ENCODE measurements at regions not wholly inside any gene's neighbourhood (a gene's known extent, or its start where the extent isn't known, plus 50 kb on each side); places are given as distances from the start of the nearest gene placed in this dataset.

DNA sequence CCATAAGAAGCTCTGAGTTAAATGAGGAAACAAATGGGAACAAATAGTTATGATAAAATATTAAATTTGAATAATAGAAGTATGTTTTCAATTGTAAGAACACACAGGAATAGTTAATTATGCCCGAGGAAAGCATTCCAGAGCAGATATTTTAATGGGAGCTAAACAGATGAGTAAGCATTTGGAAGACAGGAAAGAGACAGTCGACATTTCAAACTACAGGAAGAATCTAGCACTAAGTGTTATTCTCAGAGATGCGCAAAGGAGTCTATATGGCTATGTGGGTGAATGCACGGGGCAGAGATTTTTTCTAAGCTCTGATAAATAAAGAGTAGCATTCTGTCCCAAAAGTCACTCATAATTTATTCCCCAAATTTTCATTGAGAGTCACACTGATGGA is 64.5 kb upstream of the SSTR1 start:
- H3K9me3 ChIP-seq: no peaks in the 10 kb centered on the region
- peaks cover 0 to 2% of the 10 kb centered on the region in 2 donors for H3K4me1 ChIP-seq
- DNase-seq (ENCODE audit: low spot score in 2 of 2): no peak
- no peaks in the 10 kb centered on the region for H3K27me3 ChIP-seq
- H3K27ac ChIP-seq: no peak overlapping the region
- no peak overlapping the region for H3K4me3 ChIP-seq
- H3K36me3 ChIP-seq: no peaks in the 10 kb centered on the region
- TF ChIP-seq, protein P1, sequence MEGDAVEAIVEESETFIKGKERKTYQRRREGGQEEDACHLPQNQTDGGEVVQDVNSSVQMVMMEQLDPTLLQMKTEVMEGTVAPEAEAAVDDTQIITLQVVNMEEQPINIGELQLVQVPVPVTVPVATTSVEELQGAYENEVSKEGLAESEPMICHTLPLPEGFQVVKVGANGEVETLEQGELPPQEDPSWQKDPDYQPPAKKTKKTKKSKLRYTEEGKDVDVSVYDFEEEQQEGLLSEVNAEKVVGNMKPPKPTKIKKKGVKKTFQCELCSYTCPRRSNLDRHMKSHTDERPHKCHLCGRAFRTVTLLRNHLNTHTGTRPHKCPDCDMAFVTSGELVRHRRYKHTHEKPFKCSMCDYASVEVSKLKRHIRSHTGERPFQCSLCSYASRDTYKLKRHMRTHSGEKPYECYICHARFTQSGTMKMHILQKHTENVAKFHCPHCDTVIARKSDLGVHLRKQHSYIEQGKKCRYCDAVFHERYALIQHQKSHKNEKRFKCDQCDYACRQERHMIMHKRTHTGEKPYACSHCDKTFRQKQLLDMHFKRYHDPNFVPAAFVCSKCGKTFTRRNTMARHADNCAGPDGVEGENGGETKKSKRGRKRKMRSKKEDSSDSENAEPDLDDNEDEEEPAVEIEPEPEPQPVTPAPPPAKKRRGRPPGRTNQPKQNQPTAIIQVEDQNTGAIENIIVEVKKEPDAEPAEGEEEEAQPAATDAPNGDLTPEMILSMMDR (IDR thresholded peaks at IDR 0.05): no peak
- intact Hi-C loops (cut with DNase I): no loop called here

DNA sequence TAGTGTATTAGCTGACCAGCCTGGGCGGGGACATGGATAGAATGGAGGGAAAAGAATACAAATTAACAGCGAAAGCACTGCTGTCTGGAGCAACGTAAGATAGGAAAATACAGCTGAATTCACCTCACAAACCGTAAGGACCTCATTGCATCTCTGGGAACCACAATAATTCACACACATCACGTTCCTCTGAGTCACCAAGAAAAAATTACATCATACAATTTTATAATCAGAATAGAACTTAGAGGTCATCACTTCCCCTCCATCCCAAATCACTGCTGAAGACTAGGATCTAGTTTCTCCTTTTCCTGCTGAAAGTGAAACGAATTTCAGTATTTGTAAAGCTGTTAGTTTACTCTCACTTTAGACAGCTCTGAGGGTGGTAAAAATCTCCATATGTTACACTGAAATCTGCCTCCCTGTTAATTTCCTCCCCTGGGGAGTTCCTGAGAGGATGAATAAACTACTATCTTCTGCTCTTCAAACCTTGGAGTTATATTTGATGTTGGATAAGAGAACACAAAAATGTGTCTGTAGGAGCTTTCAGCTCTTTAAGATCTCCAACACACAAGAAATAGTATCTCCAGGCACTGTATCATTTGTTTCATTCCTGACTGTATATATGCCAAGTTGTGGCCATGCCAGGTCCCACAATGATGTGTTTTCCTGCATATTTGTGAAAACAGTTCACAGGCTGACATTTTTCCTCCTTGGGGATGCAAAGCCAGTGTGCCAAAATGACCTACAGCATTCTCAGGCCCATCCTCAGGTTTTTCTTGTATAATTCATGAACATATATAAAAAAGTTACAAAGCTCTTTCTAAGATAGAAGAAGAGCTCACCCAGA is 63.8 kb upstream of the SSTR1 start:
- H3K9me3 ChIP-seq: no peaks in the 10 kb centered on the region
- peaks cover 0 to 2% of the 10 kb centered on the region in 2 donors for H3K4me1 ChIP-seq
- H3K27ac ChIP-seq: no peak overlapping the region
- DNase-seq (ENCODE audit: low spot score in 2 of 2): no peak
- H3K4me3 ChIP-seq: no peak overlapping the region
- H3K27me3 ChIP-seq: no peaks in the 10 kb centered on the region
- no peaks in the 10 kb centered on the region for H3K36me3 ChIP-seq
- TF ChIP-seq, protein P1 (IDR thresholded peaks at IDR 0.05): no peak
- intact Hi-C loops (cut with DNase I): no loop called here

DNA sequence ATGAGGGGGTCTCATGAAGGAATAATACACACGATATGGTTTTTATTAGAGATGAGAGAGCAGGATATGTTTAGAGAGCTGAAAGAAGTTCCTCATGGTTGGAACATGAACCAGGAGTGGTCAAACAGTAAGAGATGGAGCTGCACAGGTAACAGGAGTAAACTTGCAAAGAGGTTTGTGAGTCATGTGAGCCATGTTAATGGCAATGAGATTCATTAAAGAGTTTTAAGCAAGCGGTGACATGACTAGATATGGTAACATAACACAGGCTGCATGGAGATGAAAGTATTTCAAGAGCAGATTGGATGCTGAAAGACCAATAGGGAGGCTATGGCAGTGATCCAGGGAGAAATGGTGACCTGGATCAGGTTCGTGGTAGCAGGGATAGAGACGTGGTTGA is 62.6 kb upstream of the SSTR1 start:
- no peak for DNase-seq (ENCODE audit: low spot score in 2 of 2)
- no peaks in the 10 kb centered on the region for H3K27me3 ChIP-seq
- H3K27ac ChIP-seq: no peak overlapping the region
- TF ChIP-seq, protein P1 (IDR thresholded peaks at IDR 0.05): no peak
- no peaks in the 10 kb centered on the region for H3K36me3 ChIP-seq
- H3K4me1 ChIP-seq: peaks cover 0 to 2% of the 10 kb centered on the region in 2 donors
- no peaks in the 10 kb centered on the region for H3K9me3 ChIP-seq
- intact Hi-C loops (cut with DNase I): no loop called here
- no peak overlapping the region for H3K4me3 ChIP-seq

DNA sequence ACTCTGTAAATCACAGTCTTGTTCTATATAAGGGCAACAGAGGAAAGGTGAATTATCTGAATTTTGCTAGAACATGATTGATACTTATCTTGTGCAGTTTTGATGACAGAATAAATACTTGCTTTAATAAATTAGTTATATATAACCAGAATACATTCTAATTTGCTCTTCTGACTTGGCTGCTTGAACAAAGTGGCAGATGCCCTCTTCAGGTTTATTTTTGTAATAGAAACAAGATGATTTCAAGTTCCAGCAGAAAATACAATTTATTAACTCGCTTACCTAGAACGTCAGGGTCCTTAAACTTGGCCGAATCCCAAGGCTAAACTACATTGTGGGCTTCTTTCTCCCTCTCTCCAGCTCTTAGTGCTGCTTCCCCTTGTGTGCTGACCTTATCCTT is 57.6 kb upstream of the SSTR1 start:
- no peak for DNase-seq (ENCODE audit: low spot score in 2 of 2)
- intact Hi-C loops (cut with DNase I): no loop called here
- TF ChIP-seq, protein P1 (IDR thresholded peaks at IDR 0.05): no peak
- H3K27me3 ChIP-seq: no peaks in the 10 kb centered on the region
- H3K4me3 ChIP-seq: no peak overlapping the region
- no peaks in the 10 kb centered on the region for H3K4me1 ChIP-seq
- peak overlapping the region; percentile 43 to 51 for H3K27ac ChIP-seq
- no peaks in the 10 kb centered on the region for H3K9me3 ChIP-seq
- H3K36me3 ChIP-seq: no peaks in the 10 kb centered on the region
